Endothelial cell (in vitro differentiated cells): ENCODE measurements at regions not wholly inside any gene's neighbourhood (a gene's known extent, or its start where the extent isn't known, plus 50 kb on each side); places are given as distances from the start of the nearest gene placed in this dataset.

ENCODE experiments used
- DNase-seq: peaks from one replicate; pipeline ENCODE4 v3.0.0; 2021; ENCODE audit warnings: low spot score
- H3K27ac Mint-ChIP-seq: one replicate; pipeline ENCODE4 v1.8.0; 2021; ENCODE audit warnings: mixed read lengths, inconsistent platforms; ENCODE audit not compliant: unreplicated experiment
- H3K27me3 Mint-ChIP-seq: one replicate; pipeline ENCODE4 v1.8.0; 2021; ENCODE audit warnings: mild to moderate bottlenecking, moderate library complexity, mixed read lengths, inconsistent platforms; ENCODE audit not compliant: unreplicated experiment
- H3K36me3 Mint-ChIP-seq: one replicate; pipeline ENCODE4 v1.8.0; 2021; ENCODE audit warnings: mild to moderate bottlenecking, low read depth, mixed read lengths, inconsistent platforms; ENCODE audit not compliant: unreplicated experiment
- H3K4me1 Mint-ChIP-seq: one replicate; pipeline ENCODE4 v1.8.0; 2021; ENCODE audit warnings: mild to moderate bottlenecking, mixed read lengths, inconsistent platforms; ENCODE audit not compliant: unreplicated experiment
- H3K4me3 Mint-ChIP-seq: one replicate; pipeline ENCODE4 v1.8.0; 2021; ENCODE audit warnings: mild to moderate bottlenecking, mixed read lengths, inconsistent platforms; ENCODE audit not compliant: unreplicated experiment
- H3K9me3 Mint-ChIP-seq: one replicate; pipeline ENCODE4 v1.8.0; 2021; ENCODE audit warnings: mixed read lengths, inconsistent platforms; ENCODE audit not compliant: unreplicated experiment
- CTCF ChIP-seq: fragments of 200-600 bp; sonication (generic); IDR thresholded peaks from one replicate; pipeline ENCODE4 v1.5.0; 2021; ENCODE audit warnings: antibody characterized with exemption; ENCODE audit not compliant: unreplicated experiment

GRCh38 chr1:115467790-115468189, 129.7 kb upstream of the NGF start:
- no peak for TF ChIP-seq CTCF
- DNase-seq, result no peak
- no peaks in the 10 kb centered on the region for H3K36me3 Mint-ChIP-seq

GRCh38 chr1:115467196-115467595, 129.1 kb upstream of the NGF start:
- no peak overlapping the region for H3K27ac Mint-ChIP-seq
- H3K4me3 Mint-ChIP-seq, result no peak overlapping the region
- H3K36me3 Mint-ChIP-seq, result no peaks in the 10 kb centered on the region
- no peak for TF ChIP-seq CTCF
- H3K9me3 Mint-ChIP-seq, result no peaks in the 10 kb centered on the region
- H3K27me3 Mint-ChIP-seq, result peaks cover 3% of the 10 kb centered on the region
- no peak for DNase-seq
- peaks cover 20% of the 10 kb centered on the region for H3K4me1 Mint-ChIP-seq

More at GRCh38 chr1:115467790-115468189, 129.7 kb upstream of the NGF start:
- no peak overlapping the region for H3K4me3 Mint-ChIP-seq
- peaks cover 20% of the 10 kb centered on the region for H3K4me1 Mint-ChIP-seq
- no peaks in the 10 kb centered on the region for H3K9me3 Mint-ChIP-seq
- H3K27me3 Mint-ChIP-seq, result peaks cover 5% of the 10 kb centered on the region
- no peak overlapping the region for H3K27ac Mint-ChIP-seq

- Mint-ChIP-seq H3K27ac (no peak overlapping the region), H3K4me3 (no peak overlapping the region), H3K27me3 (peaks cover 1% of the 10 kb centered on the region), H3K4me1 (peaks cover 20% of the 10 kb centered on the region), H3K9me3 (no peaks in the 10 kb centered on the region), H3K36me3 (no peaks in the 10 kb centered on the region)
- peak; percentile 16 for DNase-seq
- no peak for TF ChIP-seq CTCF
Observed at GRCh38 chr1:115466433-115466832, 128.4 kb upstream of the NGF start.

DNA sequence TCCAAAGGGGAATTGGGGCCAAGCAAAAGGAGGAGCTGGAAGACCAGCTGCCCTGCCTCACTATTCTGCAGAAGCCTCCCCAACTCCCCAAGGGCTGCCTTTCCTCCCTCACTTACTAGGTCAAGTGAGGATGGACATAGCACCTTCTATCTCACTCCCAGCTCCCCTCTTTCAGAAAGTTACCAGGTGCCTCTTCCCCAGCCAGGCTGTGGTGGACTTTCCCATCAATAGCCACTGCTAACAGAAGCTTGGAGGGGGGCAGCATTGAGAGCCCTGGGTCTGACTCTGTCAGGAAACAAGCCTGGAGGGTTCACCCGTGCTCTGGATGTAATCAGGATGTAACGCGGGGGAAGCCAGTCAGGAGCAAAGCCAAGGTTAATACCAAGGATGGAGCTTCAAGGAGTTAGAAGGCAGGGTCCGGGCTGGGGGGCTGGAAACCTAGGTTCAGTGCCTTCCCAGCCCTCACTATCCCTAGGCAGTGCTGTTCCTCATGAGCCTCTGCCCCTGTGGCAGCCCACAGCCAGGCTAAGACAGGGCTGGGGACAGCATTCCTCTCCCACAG, 127.8 kb upstream of the NGF start:
- H3K27me3 Mint-ChIP-seq, result peaks cover 1% of the 10 kb centered on the region
- H3K27ac Mint-ChIP-seq, result no peak overlapping the region
- H3K4me1 Mint-ChIP-seq, result peaks cover 20% of the 10 kb centered on the region
- no peak for DNase-seq
- no peaks in the 10 kb centered on the region for H3K36me3 Mint-ChIP-seq
- H3K9me3 Mint-ChIP-seq, result no peaks in the 10 kb centered on the region
- no peak for TF ChIP-seq CTCF
- no peak overlapping the region for H3K4me3 Mint-ChIP-seq

DNA sequence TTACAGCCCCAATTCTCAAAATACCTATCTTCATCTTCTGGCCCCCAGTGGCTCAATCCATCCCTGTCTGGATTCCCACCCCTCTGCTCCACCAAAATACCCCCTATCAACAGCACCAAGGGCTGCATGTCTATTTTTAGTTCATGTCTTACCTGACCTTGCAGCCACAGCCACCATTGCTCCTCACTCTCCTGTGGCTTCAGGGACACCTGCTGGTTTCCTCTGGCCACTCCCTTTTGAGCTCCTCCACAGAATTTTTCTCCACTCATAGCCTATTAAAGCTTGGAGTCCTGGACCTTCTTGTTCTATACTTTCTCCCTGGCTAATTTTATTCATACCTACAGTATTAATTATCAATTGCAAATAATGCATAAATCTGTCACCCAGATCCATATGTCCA, 125.3 kb upstream of the NGF start:
- Mint-ChIP-seq H3K4me3 (no peak overlapping the region), H3K36me3 (no peaks in the 10 kb centered on the region), H3K9me3 (no peaks in the 10 kb centered on the region), H3K27ac (no peak overlapping the region), H3K27me3 (peaks cover 2% of the 10 kb centered on the region), H3K4me1 (peaks cover 22% of the 10 kb centered on the region)
- DNase-seq, result no peak
- no peak for TF ChIP-seq CTCF
